ENCODE measurements at regions not wholly inside any gene's neighbourhood (a gene's known extent, or its start where the extent isn't known, plus 50 kb on each side); places are given as distances from the start of the nearest gene placed in this dataset.

DNA sequence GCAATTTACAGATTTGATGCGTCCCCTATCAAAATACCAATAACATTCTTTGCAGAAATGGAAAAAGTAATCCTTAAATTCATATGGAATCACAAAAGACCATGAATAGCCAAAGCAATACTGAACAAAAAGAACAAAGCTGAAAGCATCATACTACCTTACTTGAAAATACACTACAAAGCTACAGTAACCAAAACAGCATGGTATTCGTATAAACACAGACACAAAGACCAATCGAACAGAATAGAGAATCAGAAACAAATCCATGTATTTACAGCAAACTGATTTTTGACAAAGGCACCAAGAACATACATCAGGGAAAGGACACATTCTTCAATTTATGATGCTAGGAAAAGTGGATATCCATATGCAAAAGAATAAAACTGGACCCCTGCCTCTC lies 206.5 kb upstream of the PDE10A start:
- TF ChIP-seq EZH2 (optimal IDR thresholded peaks at IDR 0.05; ENCODE audit: low read depth, low read length) = no peak
- TF ChIP-seq, protein P1, sequence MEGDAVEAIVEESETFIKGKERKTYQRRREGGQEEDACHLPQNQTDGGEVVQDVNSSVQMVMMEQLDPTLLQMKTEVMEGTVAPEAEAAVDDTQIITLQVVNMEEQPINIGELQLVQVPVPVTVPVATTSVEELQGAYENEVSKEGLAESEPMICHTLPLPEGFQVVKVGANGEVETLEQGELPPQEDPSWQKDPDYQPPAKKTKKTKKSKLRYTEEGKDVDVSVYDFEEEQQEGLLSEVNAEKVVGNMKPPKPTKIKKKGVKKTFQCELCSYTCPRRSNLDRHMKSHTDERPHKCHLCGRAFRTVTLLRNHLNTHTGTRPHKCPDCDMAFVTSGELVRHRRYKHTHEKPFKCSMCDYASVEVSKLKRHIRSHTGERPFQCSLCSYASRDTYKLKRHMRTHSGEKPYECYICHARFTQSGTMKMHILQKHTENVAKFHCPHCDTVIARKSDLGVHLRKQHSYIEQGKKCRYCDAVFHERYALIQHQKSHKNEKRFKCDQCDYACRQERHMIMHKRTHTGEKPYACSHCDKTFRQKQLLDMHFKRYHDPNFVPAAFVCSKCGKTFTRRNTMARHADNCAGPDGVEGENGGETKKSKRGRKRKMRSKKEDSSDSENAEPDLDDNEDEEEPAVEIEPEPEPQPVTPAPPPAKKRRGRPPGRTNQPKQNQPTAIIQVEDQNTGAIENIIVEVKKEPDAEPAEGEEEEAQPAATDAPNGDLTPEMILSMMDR (IDR thresholded peaks at IDR 0.05; ENCODE audit: low read length) = no peak
- no peak for TF ChIP-seq EZH2phosphoT487 (IDR thresholded peaks at IDR 0.05; ENCODE audit: low read length)

Data from MM.1S (cell line).